Mucosa of descending colon (tissue), 3 donors: ENCODE measurements at regions not wholly inside any gene's neighbourhood (a gene's known extent, or its start where the extent isn't known, plus 50 kb on each side); places are given as distances from the start of the nearest gene placed in this dataset.

ENCODE experiments used
- ATAC-seq: fragments of 200-7000 bp; cut with Tn5 transposase; one replicate; pipeline ENCODE4 v1.9.1; 2020; ENCODE audit warnings: mild to moderate bottlenecking, moderate library complexity
- DNase-seq, 3 donors: peaks; one replicate each; pipeline ENCODE4 v3.0.0-alpha.2; 2020
- H3K36me3 ChIP-seq: fragments of 200-600 bp; one replicate; pipeline ENCODE4 v1.8.0; 2021; ENCODE audit warnings: low read depth, mild to moderate bottlenecking
- H3K4me1 ChIP-seq: fragments of 200-600 bp; one replicate; pipeline ENCODE4 v1.8.0; 2021; ENCODE audit warnings: low read depth, mild to moderate bottlenecking
- H3K4me3 ChIP-seq: fragments of 200-600 bp; one replicate; pipeline ENCODE4 v1.8.0; 2021; ENCODE audit warnings: mild to moderate bottlenecking
- H3K9me3 ChIP-seq: fragments of 200-600 bp; one replicate; pipeline ENCODE4 v1.8.0; 2021; ENCODE audit warnings: mild to moderate bottlenecking
- CTCF ChIP-seq: fragments of 200-600 bp; IDR thresholded peaks from one replicate; pipeline ENCODE4 v1.8.0; 2022; ENCODE audit warnings: antibody characterized with exemption, mild to moderate bottlenecking
- intact Hi-C, 2 donors: fragments of 100-400 bp; cut with DNase I in 1 of 2; cut with micrococcal nuclease in 1 of 2; formaldehyde crosslinking; loops; one replicate each; pipeline versions ENCODE4 v1.11.0 to v1.11.1; 2022; cut with DNase I, micrococcal nuclease
- donor health status: DM: no; HTN: no; CAD: no; lungs with moderate emphysema.
- donor health status: DM: no; HTN: no; CAD: no.
- donor health status: DM: no; HTN: yes; CAD: no.

- intact Hi-C loops, result no loop called here
These were observed 981.5 kb downstream of the DIAPH3 start for GRCh38 chr13:59182241-59182640.

DNA sequence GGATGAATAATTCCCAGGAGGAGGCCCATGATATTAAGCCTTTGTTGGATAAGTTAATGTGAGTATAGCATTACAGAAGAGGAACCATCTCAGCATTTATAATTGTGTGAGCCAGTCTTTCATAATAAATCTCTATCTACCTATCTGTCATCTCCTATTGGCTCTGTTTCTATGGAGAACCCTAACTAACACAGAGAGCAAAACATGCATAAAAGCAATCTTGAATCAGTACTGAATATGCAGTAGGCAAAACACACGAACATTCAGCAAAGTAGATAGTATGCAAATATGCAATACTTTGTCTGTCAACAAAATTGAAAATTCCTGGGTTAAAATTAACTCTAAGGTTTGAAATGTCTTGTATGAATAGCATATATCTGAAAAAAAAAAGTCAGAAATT is 966.3 kb downstream of the DIAPH3 start:
- Histone ChIP-seq H3K4me1 (no peaks in the 10 kb centered on the region), H3K9me3 (no peaks in the 10 kb centered on the region), H3K36me3 (no peaks in the 10 kb centered on the region), H3K4me3 (no peak overlapping the region)
- no peak for DNase-seq
- ATAC-seq, result no peak
- intact Hi-C loops, result no loop called here
- TF ChIP-seq CTCF, result no peak

More at GRCh38 chr13:59182241-59182640, 981.5 kb downstream of the DIAPH3 start:
- TF ChIP-seq CTCF, result no peak
- no peak for DNase-seq
- no peak overlapping the region for H3K4me3 ChIP-seq
- H3K9me3 ChIP-seq, result no peaks in the 10 kb centered on the region
- ATAC-seq, result no peak
- H3K36me3 ChIP-seq, result no peaks in the 10 kb centered on the region
- H3K4me1 ChIP-seq, result no peaks in the 10 kb centered on the region

DNA sequence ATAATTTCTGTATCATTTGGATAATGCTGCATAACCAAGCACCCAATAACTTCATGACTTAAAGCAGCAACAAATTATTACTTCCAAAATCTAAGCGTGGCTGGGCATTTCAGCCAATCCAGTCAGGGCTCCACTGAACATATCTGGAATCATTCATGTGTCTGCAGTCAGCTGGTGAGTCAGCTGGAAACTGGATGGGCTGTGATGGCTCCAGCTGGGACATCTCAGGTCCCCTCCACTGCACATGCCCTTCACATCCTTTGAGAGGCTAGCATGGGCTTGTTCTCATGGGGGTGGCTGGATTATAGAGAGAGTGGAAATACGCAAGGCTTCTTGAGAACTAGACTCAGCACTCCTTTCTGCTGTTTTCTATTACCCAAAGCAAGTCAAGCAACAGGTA is 961.9 kb downstream of the DIAPH3 start:
- Histone ChIP-seq H3K9me3 (no peaks in the 10 kb centered on the region), H3K4me3 (no peak overlapping the region), H3K36me3 (no peaks in the 10 kb centered on the region), H3K4me1 (no peaks in the 10 kb centered on the region)
- ATAC-seq, result no peak
- no peak for TF ChIP-seq CTCF
- no peak for DNase-seq
- intact Hi-C loops, result no loop called here

DNA sequence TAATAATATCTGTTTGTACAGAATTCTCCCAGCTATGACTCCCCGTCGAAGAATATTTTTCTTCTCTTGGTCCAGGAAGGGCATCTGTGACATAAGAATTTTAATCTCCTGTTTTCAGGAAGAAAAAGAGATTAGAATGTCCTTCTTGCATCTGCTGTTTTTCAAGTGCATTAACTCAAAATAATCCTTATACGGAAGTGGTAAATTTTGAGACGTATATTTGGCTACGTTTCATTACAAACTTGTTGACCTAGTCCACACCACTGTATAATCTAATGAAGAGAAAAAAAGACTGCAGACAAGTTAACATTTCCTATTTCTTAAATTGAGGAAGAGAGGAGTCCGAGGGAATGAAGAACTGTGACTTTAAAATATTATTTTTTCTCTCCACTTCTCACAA is 959.9 kb downstream of the DIAPH3 start:
- Histone ChIP-seq H3K36me3 (no peaks in the 10 kb centered on the region), H3K9me3 (no peaks in the 10 kb centered on the region), H3K4me3 (no peak overlapping the region), H3K4me1 (no peaks in the 10 kb centered on the region)
- TF ChIP-seq CTCF, result no peak
- ATAC-seq, result no peak
- intact Hi-C loops, result no loop called here
- DNase-seq, result no peak

DNA sequence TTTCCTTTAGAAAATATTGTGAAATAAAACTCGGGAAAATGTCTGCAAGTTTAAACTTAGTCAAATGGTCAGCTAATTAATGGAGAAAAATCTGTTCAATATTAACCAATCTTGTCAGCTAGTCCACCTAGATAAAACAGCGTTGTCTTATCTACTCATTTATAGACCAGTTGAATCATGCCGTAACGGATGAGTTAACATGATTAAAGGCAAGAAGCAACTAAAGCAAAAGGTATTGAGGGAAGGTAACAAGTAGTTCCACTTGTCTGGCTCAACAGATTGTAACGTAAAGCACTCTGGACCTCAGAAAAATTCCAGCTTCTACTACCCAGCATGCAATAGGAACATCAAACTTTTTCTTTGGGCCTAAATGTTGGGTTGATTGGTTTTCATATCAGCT is 958.2 kb downstream of the DIAPH3 start:
- ATAC-seq, result no peak
- intact Hi-C loops, result no loop called here
- no peak for DNase-seq

More for the DNA sequence above, 958.2 kb downstream of the DIAPH3 start:
- Histone ChIP-seq H3K36me3 (no peaks in the 10 kb centered on the region), H3K4me3 (no peak overlapping the region), H3K4me1 (no peaks in the 10 kb centered on the region), H3K9me3 (no peaks in the 10 kb centered on the region)
- no peak for TF ChIP-seq CTCF
